RWPE1 (cell line): ENCODE measurements at regions not wholly inside any gene's neighbourhood (a gene's known extent, or its start where the extent isn't known, plus 50 kb on each side); places are given as distances from the start of the nearest gene placed in this dataset.
"Not testable (repeated sequence)": the region's sequence is repeated elsewhere in the genome, so short reads cannot be mapped to it uniquely, and the experiment has no call there.

Experiments used
- CTCF ChIA-PET: fragments of 350-600 bp; sonication (Branson Sonifier 250); formaldehyde crosslinking; extraction: SDS; loops from one replicate; lab custom pipeline; 2021; lab: Yijun Ruan, JAX
- POLR2A ChIA-PET: fragments of 400-600 bp; formaldehyde crosslinking; extraction: SDS; loops from one replicate; lab custom pipeline; 2020; ENCODE audit warnings: antibody characterized with exemption; ENCODE audit not compliant: low non-redundant PET; lab: Yijun Ruan, JAX
- DNase-seq: peaks from one replicate; pipeline ENCODE4 v3.0.0; 2012; ENCODE audit warnings: low spot score
- H3K27ac ChIP-seq: fragments of 450-650 bp; 2 replicates; pipeline ENCODE4 v1.5.1; 2017
- TF ChIP-seq, protein P1 (sequence below): fragments of 450-650 bp; conservative IDR thresholded peaks from 2 replicates; pipeline ENCODE4 v1.5.1; 2017; ENCODE audit warnings: low read depth, mild to moderate bottlenecking

- DNase-seq: no peak
- POLR2A ChIA-PET: no interaction called here
- TF ChIP-seq, protein P1, sequence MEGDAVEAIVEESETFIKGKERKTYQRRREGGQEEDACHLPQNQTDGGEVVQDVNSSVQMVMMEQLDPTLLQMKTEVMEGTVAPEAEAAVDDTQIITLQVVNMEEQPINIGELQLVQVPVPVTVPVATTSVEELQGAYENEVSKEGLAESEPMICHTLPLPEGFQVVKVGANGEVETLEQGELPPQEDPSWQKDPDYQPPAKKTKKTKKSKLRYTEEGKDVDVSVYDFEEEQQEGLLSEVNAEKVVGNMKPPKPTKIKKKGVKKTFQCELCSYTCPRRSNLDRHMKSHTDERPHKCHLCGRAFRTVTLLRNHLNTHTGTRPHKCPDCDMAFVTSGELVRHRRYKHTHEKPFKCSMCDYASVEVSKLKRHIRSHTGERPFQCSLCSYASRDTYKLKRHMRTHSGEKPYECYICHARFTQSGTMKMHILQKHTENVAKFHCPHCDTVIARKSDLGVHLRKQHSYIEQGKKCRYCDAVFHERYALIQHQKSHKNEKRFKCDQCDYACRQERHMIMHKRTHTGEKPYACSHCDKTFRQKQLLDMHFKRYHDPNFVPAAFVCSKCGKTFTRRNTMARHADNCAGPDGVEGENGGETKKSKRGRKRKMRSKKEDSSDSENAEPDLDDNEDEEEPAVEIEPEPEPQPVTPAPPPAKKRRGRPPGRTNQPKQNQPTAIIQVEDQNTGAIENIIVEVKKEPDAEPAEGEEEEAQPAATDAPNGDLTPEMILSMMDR: no peak
- CTCF ChIA-PET: no interaction called here
- H3K27ac ChIP-seq: no peak overlapping the region
Observed at GRCh38 chr2:142714600-142714999, 162.9 kb upstream of the KYNU start.

GRCh38 chr2:142710336-142710735, 167.1 kb upstream of the KYNU start:
- ChIA-PET POLR2A (no interaction called here), CTCF (no interaction called here)
- no peak overlapping the region for H3K27ac ChIP-seq
- no peak for DNase-seq
- TF ChIP-seq, protein P1: no peak

DNA sequence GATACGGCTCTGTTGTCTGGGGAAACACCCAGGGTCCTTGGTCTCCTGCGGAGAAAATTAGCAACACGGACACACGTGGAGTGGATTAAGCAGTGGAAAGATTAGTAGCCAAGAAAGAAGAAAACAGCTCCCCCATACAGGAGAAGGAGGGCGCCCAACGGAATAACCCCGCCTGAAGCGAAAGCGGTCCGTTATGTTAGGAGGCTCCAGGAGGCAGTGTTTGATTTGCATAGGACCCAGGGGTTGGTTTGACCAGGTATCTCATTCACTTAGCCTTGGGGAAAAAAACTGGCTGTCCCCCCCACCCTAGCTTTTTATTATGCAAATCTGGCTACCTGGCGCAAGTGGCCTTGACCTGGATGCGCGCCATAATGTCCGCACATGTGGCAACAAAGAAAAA, 170.1 kb upstream of the KYNU start:
- TF ChIP-seq, protein P1: no peak
- H3K27ac ChIP-seq: no peak overlapping the region
- CTCF ChIA-PET: no interaction called here
- POLR2A ChIA-PET: no interaction called here
- no peak for DNase-seq

DNA sequence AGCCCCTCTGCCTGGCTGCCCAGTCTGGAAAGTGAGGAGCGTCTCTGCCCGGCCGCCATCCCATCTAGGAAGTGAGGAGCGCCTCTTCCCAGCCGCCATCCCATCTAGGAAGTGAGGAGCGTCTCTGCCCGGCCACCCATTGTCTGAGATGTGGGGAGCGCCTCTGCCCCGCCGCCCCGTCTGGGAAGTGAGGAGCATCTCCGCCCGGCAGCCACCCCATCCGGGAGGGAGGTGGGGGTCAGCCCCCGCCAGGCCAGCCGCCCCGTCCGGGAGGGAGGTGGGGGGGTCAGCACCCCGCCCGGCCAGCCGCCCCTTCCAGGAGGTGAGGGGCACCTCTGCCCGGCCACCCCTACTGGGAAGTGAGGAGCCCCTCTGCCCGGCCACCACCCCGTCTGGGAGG, 175.1 kb upstream of the KYNU start:
- DNase-seq, H3K27ac ChIP-seq, POLR2A ChIA-PET: not testable (repeated sequence)
- CTCF ChIA-PET: interaction anchor here (0.6 kb wide), 1 partner anchor 62 kb away, joined by 5 read pairs; no protein-coding TSS in a partner anchor

GRCh38 chr2:142695350-142696257, 181.9 kb upstream of the KYNU start:
- H3K27ac ChIP-seq, DNase-seq, POLR2A ChIA-PET: not testable (repeated sequence)
- CTCF ChIA-PET: interaction anchor here (0.6 kb wide), 1 partner anchor 646 kb away, joined by 3 read pairs; no protein-coding TSS in a partner anchor

- H3K27ac ChIP-seq: no peak overlapping the region
- no peak for DNase-seq
- TF ChIP-seq, protein P1: no peak
- CTCF ChIA-PET: no interaction called here
- POLR2A ChIA-PET: no interaction called here
Observed at GRCh38 chr2:142694282-142694681, 183.2 kb upstream of the KYNU start.

DNA sequence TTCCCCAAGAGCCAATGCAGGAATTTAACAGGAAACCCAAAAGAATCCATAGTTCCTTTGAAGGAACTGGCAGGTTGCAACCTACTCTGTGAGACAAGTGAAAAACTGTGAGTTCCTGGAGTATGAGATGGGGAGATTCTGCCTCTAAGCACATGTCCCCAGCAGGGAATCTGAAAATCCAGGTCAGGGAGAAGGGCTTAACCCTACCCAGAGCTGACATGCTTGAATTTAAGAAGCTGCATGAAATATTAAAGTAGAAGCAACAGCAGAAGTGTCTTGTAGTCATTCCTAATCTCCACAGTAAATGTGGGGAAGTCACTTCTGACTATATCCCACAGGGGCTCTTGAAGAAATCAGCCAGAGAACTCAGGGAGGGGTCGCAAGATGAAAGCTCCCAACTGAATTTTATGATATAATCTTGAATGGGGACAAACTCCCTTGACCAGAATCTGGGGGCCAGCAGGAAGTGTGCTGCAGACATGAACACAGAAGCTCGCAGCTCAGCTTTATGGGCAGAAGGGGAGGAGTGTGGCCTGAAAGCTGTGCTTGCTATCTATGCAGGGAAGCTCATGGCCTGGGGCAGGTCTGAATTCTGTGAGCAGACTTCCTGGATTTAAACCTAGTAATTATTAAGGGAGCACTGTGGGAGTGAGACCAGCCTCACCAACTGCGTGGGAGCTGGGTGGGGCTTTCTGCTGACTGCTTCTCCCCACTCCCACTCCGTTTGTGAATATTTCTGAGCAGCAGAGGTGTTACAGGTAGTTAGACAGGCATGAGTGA, 184.1 kb upstream of the KYNU start:
- TF ChIP-seq, protein P1: no peak
- no peak for DNase-seq
- CTCF ChIA-PET: interaction anchor here (0.7 to 0.9 kb wide), 2 partner anchors 296 to 527 kb away, joined by 3 to 8 read pairs; no protein-coding TSS in a partner anchor
- POLR2A ChIA-PET: no interaction called here
- H3K27ac ChIP-seq: no peak overlapping the region
